ENCODE measurements at regions not wholly inside any gene's neighbourhood (a gene's known extent, or its start where the extent isn't known, plus 50 kb on each side); places are given as distances from the start of the nearest gene placed in this dataset.

- TF ChIP-seq POLR2A (IDR thresholded peaks at IDR 0.05) (no peak), CTCF (IDR thresholded peaks at IDR 0.05) (no peak)
Measured at GRCh38 chr11:112863305-112863704, 97.9 kb upstream of the NCAM1 start.
